SU-DHL-6 (cell line): ENCODE measurements at regions not wholly inside any gene's neighbourhood (a gene's known extent, or its start where the extent isn't known, plus 50 kb on each side); places are given as distances from the start of the nearest gene placed in this dataset.

ENCODE experiments used
- H2AFZ ChIP-seq: fragments of 200-600 bp; sonication (generic); 2 replicates; pipeline ENCODE4 v1.6.1; 2014; ENCODE audit warnings: low read depth, mild to moderate bottlenecking, moderate library complexity, mixed read lengths, antibody characterized with exemption, low read length; ENCODE audit not compliant: severe bottlenecking
- H3F3A ChIP-seq: fragments of 200-600 bp; shearing (Covaris generic); 2 replicates; pipeline ENCODE4 v1.6.0; 2016; ENCODE audit warnings: antibody characterized with exemption, mild to moderate bottlenecking; ENCODE audit not compliant: insufficient read depth
- H3K27ac ChIP-seq: fragments of 200-600 bp; sonication (generic); 2 replicates; pipeline ENCODE4 v1.5.1; 2016; ENCODE audit warnings: low read depth, mild to moderate bottlenecking, low read length, moderate library complexity, mixed read lengths
- H3K27me3 ChIP-seq: fragments of 200-600 bp; sonication (generic), shearing (Covaris generic); 2 replicates; pipeline ENCODE4 v1.6.0; 2014; ENCODE audit warnings: mild to moderate bottlenecking, low read length
- H3K36me3 ChIP-seq: fragments of 200-600 bp; sonication (generic); 2 replicates; pipeline ENCODE4 v1.6.1; 2014; ENCODE audit warnings: mild to moderate bottlenecking, low read length, mixed read lengths
- H3K4me2 ChIP-seq: fragments of 300-600, 200-600 bp; shearing (Covaris generic), sonication (generic); 2 replicates; pipeline ENCODE4 v1.6.0; 2014; ENCODE audit warnings: low read length, low read depth, mild to moderate bottlenecking; ENCODE audit not compliant: poor library complexity, severe bottlenecking
- H3K4me3 ChIP-seq: fragments of 200-600 bp; sonication (generic); 2 replicates; pipeline ENCODE4 v1.5.1; 2014; ENCODE audit warnings: antibody characterized with exemption, low read length, mild to moderate bottlenecking, mixed read lengths; ENCODE audit not compliant: insufficient read depth, poor library complexity, severe bottlenecking
- H3K79me2 ChIP-seq: fragments of 200-600 bp; sonication (generic); 2 replicates; pipeline ENCODE4 v1.6.1; 2014; ENCODE audit warnings: mild to moderate bottlenecking, low read length, moderate library complexity; ENCODE audit not compliant: insufficient read depth
- H3K9ac ChIP-seq: fragments of 200-600 bp; sonication (generic); 2 replicates; pipeline ENCODE4 v1.7.0; 2014; ENCODE audit warnings: mild to moderate bottlenecking, low read length
- H3K9me2 ChIP-seq: fragments of 200-600 bp; sonication (generic); replicated peaks from 2 replicates; pipeline ENCODE4 v1.6.1; 2014; ENCODE audit warnings: low read length; ENCODE audit not compliant: insufficient read depth
- H3K9me3 ChIP-seq: fragments of 200-600 bp; sonication (generic); 2 replicates; pipeline ENCODE4 v1.6.1; 2014; ENCODE audit warnings: low read length, mixed read lengths; ENCODE audit not compliant: insufficient read depth
- H4K20me1 ChIP-seq: fragments of 200-600 bp; sonication (generic); 2 replicates; pipeline ENCODE4 v1.6.1; 2014; ENCODE audit warnings: low read depth, mild to moderate bottlenecking, antibody characterized with exemption, low read length, moderate library complexity, mixed read lengths
- EZH2phosphoT487 ChIP-seq: fragments of 200-600 bp; sonication (generic), shearing (Covaris generic); conservative IDR thresholded peaks from 2 replicates; pipeline ENCODE4 v1.6.1; 2018; ENCODE audit warnings: mild to moderate bottlenecking, antibody characterized with exemption, low read length, moderate library complexity, mixed read lengths
- TF ChIP-seq, protein P1 (sequence below): fragments of 200-600 bp; sonication (generic); IDR thresholded peaks from one replicate; pipeline ENCODE4 v1.5.1; 2017; ENCODE audit warnings: antibody characterized with exemption, mild to moderate bottlenecking, low read length, moderate library complexity; ENCODE audit not compliant: insufficient read depth, poor library complexity, severe bottlenecking

DNA sequence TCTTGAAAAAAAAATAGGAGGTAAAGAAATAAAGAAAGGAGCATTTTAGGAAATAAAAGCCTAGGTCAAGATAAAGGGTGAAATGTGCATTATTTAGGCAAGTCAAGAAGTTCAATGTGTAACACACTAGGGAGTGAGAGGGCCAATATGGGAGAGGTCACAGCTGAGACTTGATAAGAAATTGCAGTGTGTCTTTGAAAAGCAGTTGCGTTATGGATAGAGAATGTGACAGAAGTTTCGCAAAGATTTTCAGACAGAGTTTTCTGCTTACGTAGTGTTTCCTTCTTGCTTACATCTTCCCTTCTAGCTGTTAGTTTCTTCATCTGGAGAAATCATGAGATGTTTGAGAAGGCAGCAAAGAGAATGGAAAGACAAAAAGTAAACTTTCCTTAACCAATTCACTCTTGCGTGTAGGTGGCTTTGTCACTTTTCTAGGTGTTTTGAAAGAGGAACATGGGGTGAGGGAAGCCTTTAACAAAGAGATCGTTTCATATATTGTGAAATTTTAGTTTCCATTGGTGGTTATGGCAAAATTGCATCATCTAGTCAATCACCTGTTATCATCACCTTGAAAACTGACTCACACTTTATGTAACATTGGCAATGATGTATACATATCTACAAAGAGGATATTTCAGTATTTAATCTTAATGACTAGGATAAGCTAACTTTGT, 975.5 kb downstream of the OLFM4 start:
- Histone ChIP-seq H3K27me3 (no peaks in the 10 kb centered on the region), H3K9ac (no peak overlapping the region), H3K9me3 (no peaks in the 10 kb centered on the region), H3K9me2 (no peaks in the 10 kb centered on the region), H3K27ac (no peak overlapping the region), H3F3A (no peaks in the 10 kb centered on the region), H3K4me3 (no peak overlapping the region), H3K36me3 (no peaks in the 10 kb centered on the region), H3K79me2 (no peaks in the 10 kb centered on the region), H3K4me2 (no peak overlapping the region), H2AFZ (no peak overlapping the region), H4K20me1 (no peaks in the 10 kb centered on the region)
- TF ChIP-seq EZH2phosphoT487: no peak
- TF ChIP-seq, protein P1, sequence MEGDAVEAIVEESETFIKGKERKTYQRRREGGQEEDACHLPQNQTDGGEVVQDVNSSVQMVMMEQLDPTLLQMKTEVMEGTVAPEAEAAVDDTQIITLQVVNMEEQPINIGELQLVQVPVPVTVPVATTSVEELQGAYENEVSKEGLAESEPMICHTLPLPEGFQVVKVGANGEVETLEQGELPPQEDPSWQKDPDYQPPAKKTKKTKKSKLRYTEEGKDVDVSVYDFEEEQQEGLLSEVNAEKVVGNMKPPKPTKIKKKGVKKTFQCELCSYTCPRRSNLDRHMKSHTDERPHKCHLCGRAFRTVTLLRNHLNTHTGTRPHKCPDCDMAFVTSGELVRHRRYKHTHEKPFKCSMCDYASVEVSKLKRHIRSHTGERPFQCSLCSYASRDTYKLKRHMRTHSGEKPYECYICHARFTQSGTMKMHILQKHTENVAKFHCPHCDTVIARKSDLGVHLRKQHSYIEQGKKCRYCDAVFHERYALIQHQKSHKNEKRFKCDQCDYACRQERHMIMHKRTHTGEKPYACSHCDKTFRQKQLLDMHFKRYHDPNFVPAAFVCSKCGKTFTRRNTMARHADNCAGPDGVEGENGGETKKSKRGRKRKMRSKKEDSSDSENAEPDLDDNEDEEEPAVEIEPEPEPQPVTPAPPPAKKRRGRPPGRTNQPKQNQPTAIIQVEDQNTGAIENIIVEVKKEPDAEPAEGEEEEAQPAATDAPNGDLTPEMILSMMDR: no peak

DNA sequence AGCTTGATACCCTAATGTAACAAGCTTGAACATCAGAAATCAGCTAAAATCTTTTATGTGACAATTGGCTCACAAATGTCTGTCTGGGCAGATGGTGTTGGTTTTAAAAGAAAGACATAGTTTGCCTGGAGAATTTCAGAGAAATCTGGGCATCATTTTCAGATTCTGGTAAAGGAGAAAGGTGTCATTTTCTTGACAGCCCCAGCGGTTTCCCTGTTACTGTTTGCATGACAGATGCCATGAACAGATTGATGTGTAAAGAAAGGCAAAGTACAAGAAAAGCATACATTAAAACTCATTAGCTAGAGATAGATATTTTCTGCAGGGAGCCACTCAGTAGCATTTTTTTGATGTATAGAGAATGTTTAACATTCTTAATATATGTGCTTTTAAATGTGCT, 987.9 kb downstream of the OLFM4 start:
- Histone ChIP-seq H3K9me2 (no peaks in the 10 kb centered on the region), H3K79me2 (no peaks in the 10 kb centered on the region), H3K27me3 (no peaks in the 10 kb centered on the region), H3F3A (no peaks in the 10 kb centered on the region), H4K20me1 (no peaks in the 10 kb centered on the region), H3K4me3 (no peak overlapping the region), H2AFZ (no peak overlapping the region), H3K36me3 (no peaks in the 10 kb centered on the region), H3K4me2 (no peak overlapping the region), H3K9ac (no peak overlapping the region), H3K9me3 (no peaks in the 10 kb centered on the region), H3K27ac (no peak overlapping the region)
- TF ChIP-seq EZH2phosphoT487: no peak

DNA sequence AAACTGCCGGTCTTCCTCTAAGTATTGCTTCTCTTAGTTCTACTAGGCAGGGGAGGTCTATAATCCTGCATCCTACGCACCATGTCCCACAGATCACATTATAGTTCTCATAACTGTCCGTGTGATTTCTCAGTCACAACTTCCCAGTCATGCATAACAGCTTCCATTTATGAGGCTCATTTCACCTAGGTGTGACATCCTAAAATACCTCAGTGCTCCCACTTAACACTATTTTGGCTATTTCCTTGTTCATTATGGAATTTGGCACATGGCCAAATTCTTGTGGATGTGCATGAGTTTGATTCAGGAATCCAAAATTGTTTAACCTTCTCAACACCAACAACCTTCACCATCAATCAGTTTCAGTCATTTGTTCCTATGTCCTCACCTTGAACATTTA, 989.9 kb downstream of the OLFM4 start:
- Histone ChIP-seq H3K27ac (no peak overlapping the region), H3K36me3 (no peaks in the 10 kb centered on the region), H4K20me1 (no peaks in the 10 kb centered on the region), H3K4me2 (no peak overlapping the region), H3K9me3 (no peaks in the 10 kb centered on the region), H3K79me2 (no peaks in the 10 kb centered on the region), H3F3A (no peaks in the 10 kb centered on the region), H3K9ac (no peak overlapping the region), H3K9me2 (no peaks in the 10 kb centered on the region), H3K4me3 (no peak overlapping the region), H3K27me3 (no peaks in the 10 kb centered on the region), H2AFZ (no peak overlapping the region)
- TF ChIP-seq, protein P1: no peak
- no peak for TF ChIP-seq EZH2phosphoT487

DNA sequence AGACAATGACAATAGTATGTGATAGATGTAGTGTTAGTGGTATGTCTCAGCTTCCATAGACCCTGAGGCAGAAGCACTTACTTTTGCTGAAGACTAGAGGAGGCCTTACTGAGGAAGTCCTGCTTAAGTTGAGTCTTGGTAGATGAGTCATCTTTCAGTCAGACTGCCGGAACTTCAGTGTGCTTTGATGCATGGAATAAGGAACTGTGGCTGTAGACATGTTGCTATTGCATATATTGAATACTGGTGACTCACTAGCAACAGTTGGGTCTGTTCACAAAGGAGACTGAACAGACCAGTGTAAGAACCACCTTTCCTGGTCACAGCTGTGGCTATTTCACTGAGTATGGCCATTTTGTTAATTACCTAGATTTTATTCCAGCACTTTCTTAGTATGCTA, 1000.6 kb downstream of the OLFM4 start:
- Histone ChIP-seq H3K79me2 (no peaks in the 10 kb centered on the region), H3F3A (no peaks in the 10 kb centered on the region), H3K27me3 (no peaks in the 10 kb centered on the region), H3K27ac (peak overlapping the region; percentile 67), H3K9me3 (peaks cover 9% of the 10 kb centered on the region; the same call in 1 of the 2 replicates), H3K9ac (peak overlapping the region; percentile 49), H2AFZ (peak overlapping the region; percentile 78), H3K36me3 (no peaks in the 10 kb centered on the region), H3K4me2 (peak overlapping the region; percentile 77), H3K4me3 (peak overlapping the region; percentile 17), H3K9me2 (no peaks in the 10 kb centered on the region), H4K20me1 (no peaks in the 10 kb centered on the region)
- TF ChIP-seq, protein P1: no peak
- TF ChIP-seq EZH2phosphoT487: no peak
